ENCODE measurements at regions not wholly inside any gene's neighbourhood (a gene's known extent, or its start where the extent isn't known, plus 50 kb on each side); places are given as distances from the start of the nearest gene placed in this dataset.
A peak's percentile ranks its signal among the peaks of the same experiment; 100 is the strongest.

GRCh38 chr5:124570285-124571035, 176.0 kb downstream of the ZNF608 start:
- Histone ChIP-seq H4K20me1 (replicated peaks in 1 of 2; ENCODE audit: control insufficient read depth in 1 of 2, insufficient read depth in 2 of 2, low read length in 2 of 2) (no peaks in the 10 kb centered on the region), H4K91ac (replicated peaks; ENCODE audit: insufficient read length, low read length) (no peak overlapping the region), H3K56ac (replicated peaks; ENCODE audit: insufficient read length, low read depth, low read length) (no peak overlapping the region), H4K5ac (ENCODE audit: insufficient read length, low read depth, low read length) (no peak overlapping the region), H2BK120ac (replicated peaks; ENCODE audit: low read depth, low read length) (no peak overlapping the region), H2BK5ac (ENCODE audit: low read depth, low read length) (no peak overlapping the region; the same call in 1 of the 2 replicates), H2AK5ac (ENCODE audit: low read depth, low read length) (no peak overlapping the region), H3K36me3 (ENCODE audit: control insufficient read depth in 2 of 4, insufficient read depth in 4 of 4, low read length in 3 of 4) (no peaks in the 10 kb centered on the region), H3K9me3 (ENCODE audit: insufficient read depth in 2 of 2, low read depth in 1 of 2, low read length in 1 of 2) (no peaks in the 10 kb centered on the region), H3K9ac (replicated peaks in 1 of 4; ENCODE audit: extremely low read depth in 1 of 4, low read depth in 3 of 4, low read length in 3 of 4) (no peak overlapping the region), H3K14ac (ENCODE audit: insufficient read length) (no peak overlapping the region), H3K4me3 (ENCODE audit: extremely low read depth in 1 of 4, insufficient read depth in 2 of 4, low read depth in 3 of 4, low read length in 4 of 4) (no peak overlapping the region), H2BK12ac (ENCODE audit: low read depth, low read length) (0 out of 2 replicates have a peak overlapping the region, but pooled peaks have one; percentile 4), H2BK20ac (ENCODE audit: low read length) (no peak overlapping the region), H3K79me2 (ENCODE audit: control insufficient read depth in 1 of 2, insufficient read depth in 2 of 2, low read length in 2 of 2) (no peaks in the 10 kb centered on the region), H3K79me1 (ENCODE audit: low read depth, low read length) (no peaks in the 10 kb centered on the region), H3K23me2 (ENCODE audit: low read depth, low read length) (no peaks in the 10 kb centered on the region), H3K4me2 (ENCODE audit: insufficient read depth in 1 of 2, low read depth in 2 of 2, low read length in 2 of 2) (no peak overlapping the region), H3K27me3 (replicated peaks in 1 of 4; ENCODE audit: control insufficient read depth in 3 of 4, extremely low read depth in 1 of 4, insufficient read depth in 3 of 4, low read length in 3 of 4) (no peaks in the 10 kb centered on the region), H2AFZ (ENCODE audit: low read length) (0 out of 2 replicates have a peak overlapping the region, but pooled peaks have one; percentile 33), H3K27ac (ENCODE audit: low read depth, low read length) (no peak overlapping the region), H3K4me1 (replicated peaks in 1 of 4; ENCODE audit: control insufficient read depth in 3 of 4, insufficient read depth in 4 of 4, low read length in 3 of 4) (peaks cover 2 to 23% (median 9%) of the 10 kb centered on the region in 4 experiments; a peak in 5 of 7 replicates), H3K23ac (ENCODE audit: insufficient read length) (no peak overlapping the region), H3K18ac (ENCODE audit: extremely low read depth, low read length) (0 out of 2 replicates have a peak overlapping the region, but pooled peaks have one; percentile 5), H3K4ac (replicated peaks; ENCODE audit: insufficient read length, low read depth, low read length) (no peak overlapping the region), H4K8ac (ENCODE audit: extremely low read depth, insufficient read depth, low read length) (no peak overlapping the region), H2BK15ac (ENCODE audit: low read length) (peak overlapping the region; percentile 65; the same call in 1 of the 2 replicates)
- WGBS, 2 experiments (ENCODE audit: extremely low coverage in 1 of 2, insufficient coverage in 1 of 2, insufficient read length in 1 of 2, insufficient replicate concordance in 2 of 2, low coverage in 1 of 2, low lambda C conversion rate in 2 of 2, missing lambda C conversion rate in 1 of 2), result 89% methylated on average over 9 of the region's 9 CpGs; no CpG with 5 or more reads in 1 of the 2 experiments
- FAIRE-seq (no peak), DNase-seq (ENCODE audit: low read depth in 1 of 2, low spot score in 2 of 2) (no peak)
- ChIA-PET CTCF (ENCODE audit: partially characterized antibody) (interaction anchor here (0.7 to 1.2 kb wide), 3 partner anchors 9 to 443 kb away, joined by 3 to 4 read pairs (median 3); no protein-coding TSS in a partner anchor), POLR2A (ENCODE audit: partially characterized antibody) (no interaction called here)
- TF ChIP-seq SP1 (IDR thresholded peaks at IDR 0.05; ENCODE audit: low read depth, low read length) (no peak), CHD1 (IDR thresholded peaks at IDR 0.05; ENCODE audit: low read depth, low read length) (no peak), SIN3A (conservative IDR thresholded peaks at IDR 0.05 in 1 of 2, IDR thresholded peaks at IDR 0.05 in 1 of 2; ENCODE audit: low read depth in 1 of 2, low read length in 2 of 2) (no peak), USF2 (IDR thresholded peaks at IDR 0.05; ENCODE audit: low read length) (no peak), EGR1 (IDR thresholded peaks at IDR 0.05; ENCODE audit: borderline replicate concordance, low read depth, low read length) (no peak), JUN (IDR thresholded peaks at IDR 0.05; ENCODE audit: low read depth, low read length) (no peak), HDAC2 (IDR thresholded peaks at IDR 0.05; ENCODE audit: borderline replicate concordance in 1 of 2, low read depth in 2 of 2, low read length in 2 of 2) (no peak), RFX5 (IDR thresholded peaks at IDR 0.05; ENCODE audit: borderline replicate concordance, low read depth, low read length) (no peak), RXRA (IDR thresholded peaks at IDR 0.05; ENCODE audit: insufficient read depth, low read depth, low read length) (no peak), CBX8 (IDR thresholded peaks at IDR 0.05; ENCODE audit: borderline replicate concordance, low read depth, low read length) (no peak), GTF2F1 (IDR thresholded peaks at IDR 0.05; ENCODE audit: borderline replicate concordance, low read depth, low read length) (no peak)

All from H1 (cell line).